HFFc6 (cell line): ENCODE measurements at regions not wholly inside any gene's neighbourhood (a gene's known extent, or its start where the extent isn't known, plus 50 kb on each side); places are given as distances from the start of the nearest gene placed in this dataset.

Experiments used
- DNase-seq: peaks from one replicate; pipeline ENCODE4 v3.0.0-alpha.2; 2018
- H3K27ac Mint-ChIP-seq: 2 replicates; pipeline ENCODE4 v1.8.0; 2020; ENCODE audit warnings: mild to moderate bottlenecking, mixed read lengths
- H3K27me3 Mint-ChIP-seq: 2 replicates; pipeline ENCODE4 v1.8.0; 2021; ENCODE audit warnings: mild to moderate bottlenecking, moderate library complexity, mixed read lengths; ENCODE audit not compliant: insufficient read depth
- H3K36me3 Mint-ChIP-seq: 2 replicates; pipeline ENCODE4 v1.8.0; 2021; ENCODE audit warnings: low read depth, mixed read lengths
- H3K4me1 Mint-ChIP-seq: 2 replicates; pipeline ENCODE4 v1.8.0; 2020; ENCODE audit warnings: low read depth, mixed read lengths
- H3K4me3 Mint-ChIP-seq: 2 replicates; pipeline ENCODE4 v1.8.0; 2020; ENCODE audit warnings: mild to moderate bottlenecking, moderate library complexity, mixed read lengths
- H3K9me3 Mint-ChIP-seq: 2 replicates; pipeline ENCODE4 v1.8.0; 2020; ENCODE audit warnings: mild to moderate bottlenecking, mixed read lengths
- TF ChIP-seq, protein P1 (sequence below): fragments of 200-600 bp; sonication (generic); IDR thresholded peaks from 2 replicates; pipeline ENCODE4 v1.5.0; 2021; ENCODE audit warnings: antibody characterized with exemption, mild to moderate bottlenecking

DNA sequence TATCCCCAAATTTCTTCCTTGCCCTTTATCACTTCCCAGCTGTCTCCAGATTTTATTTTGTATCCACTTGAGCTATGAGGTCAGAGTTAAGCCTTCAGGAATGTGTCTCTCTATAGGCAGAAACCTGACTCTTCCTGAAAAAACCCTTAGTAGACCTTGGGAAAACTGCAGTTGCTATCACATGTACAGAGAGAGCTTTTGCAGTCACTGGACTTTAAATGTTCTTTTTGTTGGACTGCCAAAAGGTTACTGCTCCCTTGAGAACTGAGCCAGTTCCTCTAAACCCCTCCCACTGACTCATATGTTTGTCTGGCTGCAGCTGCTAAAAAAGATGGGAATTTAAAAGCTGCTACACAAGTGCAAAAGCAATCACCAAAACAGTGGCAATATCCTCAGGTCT is 169.1 kb upstream of the CCDC54 start:
- TF ChIP-seq, protein P1, sequence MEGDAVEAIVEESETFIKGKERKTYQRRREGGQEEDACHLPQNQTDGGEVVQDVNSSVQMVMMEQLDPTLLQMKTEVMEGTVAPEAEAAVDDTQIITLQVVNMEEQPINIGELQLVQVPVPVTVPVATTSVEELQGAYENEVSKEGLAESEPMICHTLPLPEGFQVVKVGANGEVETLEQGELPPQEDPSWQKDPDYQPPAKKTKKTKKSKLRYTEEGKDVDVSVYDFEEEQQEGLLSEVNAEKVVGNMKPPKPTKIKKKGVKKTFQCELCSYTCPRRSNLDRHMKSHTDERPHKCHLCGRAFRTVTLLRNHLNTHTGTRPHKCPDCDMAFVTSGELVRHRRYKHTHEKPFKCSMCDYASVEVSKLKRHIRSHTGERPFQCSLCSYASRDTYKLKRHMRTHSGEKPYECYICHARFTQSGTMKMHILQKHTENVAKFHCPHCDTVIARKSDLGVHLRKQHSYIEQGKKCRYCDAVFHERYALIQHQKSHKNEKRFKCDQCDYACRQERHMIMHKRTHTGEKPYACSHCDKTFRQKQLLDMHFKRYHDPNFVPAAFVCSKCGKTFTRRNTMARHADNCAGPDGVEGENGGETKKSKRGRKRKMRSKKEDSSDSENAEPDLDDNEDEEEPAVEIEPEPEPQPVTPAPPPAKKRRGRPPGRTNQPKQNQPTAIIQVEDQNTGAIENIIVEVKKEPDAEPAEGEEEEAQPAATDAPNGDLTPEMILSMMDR = no peak
- H3K36me3 Mint-ChIP-seq = peaks cover 3% of the 10 kb centered on the region; the same call in 1 of the 2 replicates

DNA sequence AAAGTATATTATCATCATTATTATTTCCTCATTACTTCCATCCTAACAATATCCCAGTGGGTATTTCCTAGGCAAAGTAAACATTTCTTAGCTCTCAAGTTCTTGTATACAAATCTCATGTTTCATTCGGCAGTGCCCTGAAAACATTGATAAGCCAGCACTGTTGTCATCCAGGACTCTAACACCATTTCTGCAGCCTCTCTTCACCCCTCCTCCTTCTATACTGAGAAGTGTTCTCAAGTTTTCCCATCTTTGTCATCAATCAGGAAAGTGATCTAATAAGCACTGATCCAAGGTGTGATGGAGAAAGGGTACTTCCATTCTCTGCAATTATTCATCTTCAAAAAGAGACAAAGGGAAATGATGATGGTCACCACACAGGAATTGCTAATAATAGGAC is 168.4 kb upstream of the CCDC54 start:
- H3K4me1 Mint-ChIP-seq = peaks cover 60% of the 10 kb centered on the region
- H3K9me3 Mint-ChIP-seq = no peaks in the 10 kb centered on the region
- H3K27me3 Mint-ChIP-seq = no peaks in the 10 kb centered on the region
- TF ChIP-seq, protein P1 = no peak
- peaks cover 4% of the 10 kb centered on the region; the same call in 1 of the 2 replicates for H3K36me3 Mint-ChIP-seq
- peak overlapping the region; percentile 31; the same call in 1 of the 2 replicates for H3K4me3 Mint-ChIP-seq
- peak overlapping the region; percentile 42; the same call in 1 of the 2 replicates for H3K27ac Mint-ChIP-seq
- no peak for DNase-seq

More for the DNA sequence above, 169.1 kb upstream of the CCDC54 start:
- H3K4me1 Mint-ChIP-seq = peaks cover 55% of the 10 kb centered on the region
- H3K27ac Mint-ChIP-seq = peak overlapping the region; percentile 63
- no peaks in the 10 kb centered on the region for H3K9me3 Mint-ChIP-seq
- H3K4me3 Mint-ChIP-seq = peak overlapping the region; percentile 72
- DNase-seq = peak; percentile 95
- H3K27me3 Mint-ChIP-seq = no peaks in the 10 kb centered on the region

DNA sequence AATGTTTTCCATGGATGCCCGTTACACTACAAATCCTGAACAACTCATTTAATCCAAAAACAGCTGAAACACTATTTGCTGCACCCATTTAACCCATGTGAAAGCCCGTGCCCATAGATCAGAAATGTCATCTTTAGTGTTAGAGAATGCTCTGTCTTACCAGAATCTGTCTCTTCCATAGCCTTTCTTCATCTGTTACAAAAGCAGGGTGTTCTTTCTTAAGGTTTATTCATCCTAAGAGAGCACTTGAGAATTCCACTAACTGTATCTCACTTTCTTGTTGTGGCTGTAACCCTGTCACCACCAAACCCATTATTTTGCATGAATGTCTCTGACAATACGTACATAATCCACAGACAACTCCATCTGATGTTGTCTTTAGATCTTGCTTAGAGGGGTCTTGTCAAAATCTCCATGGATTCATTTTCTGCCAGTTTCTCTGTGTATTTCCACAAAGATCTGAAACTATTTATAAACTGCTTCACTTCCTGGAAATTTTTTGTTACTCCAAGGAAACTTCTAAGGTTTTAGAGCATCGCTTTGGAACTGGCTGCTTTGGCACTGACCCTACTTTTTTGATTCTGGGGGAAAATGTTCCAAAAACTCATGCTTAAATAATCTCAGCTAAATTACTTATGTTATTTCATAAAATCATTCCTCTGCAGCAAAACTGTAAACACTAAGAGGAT is 167.8 kb upstream of the CCDC54 start:
- H3K9me3 Mint-ChIP-seq = no peaks in the 10 kb centered on the region
- H3K4me1 Mint-ChIP-seq = peaks cover 64% of the 10 kb centered on the region
- H3K36me3 Mint-ChIP-seq = peaks cover 9% of the 10 kb centered on the region
- no peak overlapping the region for H3K4me3 Mint-ChIP-seq
- H3K27ac Mint-ChIP-seq = peak overlapping the region; percentile 42; the same call in 1 of the 2 replicates
- no peaks in the 10 kb centered on the region for H3K27me3 Mint-ChIP-seq
- TF ChIP-seq, protein P1 = no peak
- no peak for DNase-seq

DNA sequence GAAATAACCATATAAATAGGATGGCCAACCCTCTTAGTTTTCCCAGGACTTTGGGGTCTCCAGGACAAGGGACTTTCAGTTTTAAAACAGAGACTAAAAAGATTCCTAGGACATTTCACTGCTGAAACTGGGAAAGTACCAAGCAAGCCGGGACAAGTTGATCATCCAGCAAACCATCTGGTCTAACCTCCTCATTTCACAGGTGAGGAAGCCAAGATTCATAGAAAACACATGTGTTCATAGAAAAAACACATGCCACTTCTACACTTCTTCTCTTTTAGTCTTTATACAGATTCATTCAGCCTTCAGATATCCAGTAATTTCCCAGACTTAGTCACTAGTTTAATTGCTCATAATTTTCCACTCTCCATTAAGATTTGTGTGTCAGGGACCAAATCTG is 165.6 kb upstream of the CCDC54 start:
- H3K9me3 Mint-ChIP-seq = no peaks in the 10 kb centered on the region
- peaks cover 21% of the 10 kb centered on the region for H3K36me3 Mint-ChIP-seq
- DNase-seq = no peak
- H3K27ac Mint-ChIP-seq = no peak overlapping the region
- TF ChIP-seq, protein P1 = no peak
- H3K4me3 Mint-ChIP-seq = no peak overlapping the region
- H3K27me3 Mint-ChIP-seq = no peaks in the 10 kb centered on the region
- H3K4me1 Mint-ChIP-seq = peaks cover 76% of the 10 kb centered on the region

DNA sequence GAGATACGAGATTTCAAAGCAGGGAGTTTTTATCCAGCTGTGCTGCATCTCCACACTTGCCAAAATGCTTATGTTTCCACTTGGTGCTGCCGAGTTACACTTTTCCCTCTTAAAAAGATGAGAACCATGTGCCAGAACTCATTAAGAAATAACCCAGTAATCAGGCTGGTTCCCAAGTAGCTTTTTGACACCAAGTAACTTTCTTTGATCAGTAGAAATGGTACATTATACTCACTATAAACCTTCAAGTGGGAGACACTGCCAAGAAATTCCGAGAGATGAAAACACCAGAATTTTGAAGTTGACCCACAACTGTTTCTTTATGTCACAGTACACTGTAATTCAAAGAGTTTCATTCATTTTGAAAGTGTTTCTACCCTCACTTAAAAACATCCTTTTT is 164.6 kb upstream of the CCDC54 start:
- Mint-ChIP-seq H3K9me3 (no peaks in the 10 kb centered on the region), H3K27me3 (no peaks in the 10 kb centered on the region), H3K4me3 (no peak overlapping the region), H3K4me1 (peaks cover 76% of the 10 kb centered on the region), H3K36me3 (peaks cover 21% of the 10 kb centered on the region), H3K27ac (0 out of 2 replicates have a peak overlapping the region, but pooled peaks have one; percentile 2)
- TF ChIP-seq, protein P1 = no peak
- DNase-seq = no peak
